AG10803 (cell line): ENCODE measurements at regions not wholly inside any gene's neighbourhood (a gene's known extent, or its start where the extent isn't known, plus 50 kb on each side); places are given as distances from the start of the nearest gene placed in this dataset.
"Not testable (repeated sequence)": the region's sequence is repeated elsewhere in the genome, so short reads cannot be mapped to it uniquely, and the experiment has no call there.

Source experiments
- DNase-seq: peaks from one replicate; pipeline ENCODE4 v3.0.0; 2010; ENCODE audit warnings: low read depth
- H3K4me3 ChIP-seq: 2 replicates; pipeline ENCODE4 v1.5.1; 2011; ENCODE audit warnings: mild to moderate bottlenecking, low read length, control low read depth
- CTCF ChIP-seq: conservative IDR thresholded peaks from 2 replicates; pipeline ENCODE4 v1.5.1; 2011; ENCODE audit warnings: mild to moderate bottlenecking, low read length, control low read depth, inconsistent platforms

- H3K4me3 ChIP-seq: no peak overlapping the region
- DNase-seq: no peak
- no peak for TF ChIP-seq CTCF
These were observed 106.2 kb upstream of the KLF8 start for GRCh38 chrX:56125946-56126345.

GRCh38 chrX:56130031-56130430 lies 102.1 kb upstream of the KLF8 start:
- no peak overlapping the region for H3K4me3 ChIP-seq
- TF ChIP-seq CTCF: no peak
- DNase-seq: no peak

GRCh38 chrX:56130436-56130835 lies 101.7 kb upstream of the KLF8 start:
- no peak for DNase-seq
- TF ChIP-seq CTCF: no peak
- no peak overlapping the region for H3K4me3 ChIP-seq

- H3K4me3 ChIP-seq, DNase-seq: not testable (repeated sequence)
These were observed 68.0 kb upstream of the KLF8 start for GRCh38 chrX:56164135-56164534.
